GM18502 (cell line): ENCODE measurements at regions not wholly inside any gene's neighbourhood (a gene's known extent, or its start where the extent isn't known, plus 50 kb on each side); places are given as distances from the start of the nearest gene placed in this dataset.
"Not testable (repeated sequence)": the region's sequence is repeated elsewhere in the genome, so short reads cannot be mapped to it uniquely, and the experiment has no call there.

Experiments used
- ATAC-seq: cut with Tn5 transposase; IDR thresholded peaks from one replicate; pipeline ENCODE4 v1.9.1; 2021; ENCODE audit warnings: mild to moderate bottlenecking; ENCODE audit not compliant: unreplicated experiment, poor library complexity

GRCh38 chr4:179027569-179027968 is 1585.3 kb upstream of the AGA start:
- no peak for ATAC-seq

DNA sequence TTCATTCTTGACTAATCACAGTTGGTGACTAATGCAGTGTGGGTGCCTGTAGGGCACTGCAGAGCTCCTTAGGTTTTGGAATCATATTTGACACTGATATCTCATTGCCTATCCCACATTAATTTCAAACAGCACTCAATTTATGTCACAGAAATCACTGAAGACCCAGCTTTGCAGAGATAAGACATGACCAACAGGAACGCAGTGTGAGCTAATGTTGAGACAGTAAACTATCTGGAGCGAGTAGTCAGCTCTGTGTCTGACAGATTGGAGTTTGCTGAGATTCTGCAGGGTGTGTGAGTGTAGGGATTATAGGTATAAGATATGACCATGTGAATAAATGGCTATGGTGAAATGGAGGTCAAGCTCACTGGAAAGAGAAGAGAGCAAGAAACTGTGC is 1586.1 kb upstream of the AGA start:
- no peak for ATAC-seq

DNA sequence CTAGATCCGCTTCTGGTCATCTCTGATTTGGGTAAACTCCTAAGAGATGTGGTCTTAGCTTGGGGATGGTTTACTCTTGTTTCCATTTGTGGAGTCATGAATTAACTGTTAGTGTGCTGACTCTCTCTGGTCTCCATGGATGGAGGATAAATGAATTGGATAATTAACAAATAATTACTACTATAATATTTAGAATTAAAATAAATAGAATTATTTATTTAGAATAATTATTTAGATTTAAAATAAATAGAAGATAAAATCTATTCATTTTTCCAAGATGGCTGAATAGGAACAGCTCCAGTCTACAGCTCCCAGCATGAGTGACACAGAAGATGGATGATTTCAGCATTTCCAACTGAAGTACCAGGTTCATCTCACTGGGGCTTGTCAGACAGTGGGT is 1587.4 kb upstream of the AGA start:
- ATAC-seq, result no peak

GRCh38 chr4:179040259-179040658 is 1598.0 kb upstream of the AGA start:
- no peak for ATAC-seq

GRCh38 chr4:179048839-179049453 is 1606.7 kb upstream of the AGA start:
- no peak for ATAC-seq

GRCh38 chr4:179051206-179051605 is 1609.0 kb upstream of the AGA start:
- no peak for ATAC-seq

- no peak for ATAC-seq
Observed at GRCh38 chr4:179059396-179059795, 1617.2 kb upstream of the AGA start.

DNA sequence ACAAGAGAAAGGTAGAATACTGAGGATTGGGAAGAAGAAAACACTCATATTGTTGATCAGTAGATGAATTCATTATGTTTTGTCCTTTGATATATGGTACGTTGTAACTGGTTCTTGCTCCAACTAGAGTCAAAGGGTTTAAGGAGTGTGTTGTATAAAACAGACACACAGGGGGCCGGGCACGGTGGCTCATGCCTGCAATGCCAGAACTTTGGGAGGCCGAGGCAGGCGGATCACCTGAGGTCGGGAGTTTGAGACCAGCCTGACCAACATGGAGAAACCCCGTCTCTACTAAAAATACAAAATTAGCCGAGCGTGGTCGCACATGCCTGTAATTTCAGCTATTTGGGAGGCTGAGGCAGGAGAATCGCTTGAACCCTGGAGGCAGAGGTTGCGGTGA is 1624.0 kb upstream of the AGA start:
- not testable (repeated sequence) for ATAC-seq

- ATAC-seq, result no peak
Observed at GRCh38 chr4:179071131-179071530, 1628.9 kb upstream of the AGA start.

DNA sequence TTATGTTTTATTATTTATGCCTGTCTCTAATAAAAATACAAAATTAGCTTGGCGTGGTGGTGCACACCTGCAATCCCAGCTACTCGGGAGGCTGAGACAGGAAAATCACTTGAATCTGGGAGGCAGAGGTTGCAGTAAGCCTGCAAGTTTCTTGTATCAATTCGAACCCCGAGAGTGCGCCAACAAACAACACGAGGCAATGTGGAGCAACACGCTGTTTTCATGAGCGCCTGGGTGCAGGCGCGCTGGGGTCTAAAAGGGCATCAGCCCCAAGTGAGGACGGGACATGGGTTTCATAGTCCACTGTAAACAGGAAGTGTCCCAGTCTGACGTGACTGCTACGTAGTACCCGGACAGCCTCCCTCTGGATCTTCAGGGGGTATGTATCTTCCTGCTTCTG is 1634.6 kb upstream of the AGA start:
- ATAC-seq, result no peak

DNA sequence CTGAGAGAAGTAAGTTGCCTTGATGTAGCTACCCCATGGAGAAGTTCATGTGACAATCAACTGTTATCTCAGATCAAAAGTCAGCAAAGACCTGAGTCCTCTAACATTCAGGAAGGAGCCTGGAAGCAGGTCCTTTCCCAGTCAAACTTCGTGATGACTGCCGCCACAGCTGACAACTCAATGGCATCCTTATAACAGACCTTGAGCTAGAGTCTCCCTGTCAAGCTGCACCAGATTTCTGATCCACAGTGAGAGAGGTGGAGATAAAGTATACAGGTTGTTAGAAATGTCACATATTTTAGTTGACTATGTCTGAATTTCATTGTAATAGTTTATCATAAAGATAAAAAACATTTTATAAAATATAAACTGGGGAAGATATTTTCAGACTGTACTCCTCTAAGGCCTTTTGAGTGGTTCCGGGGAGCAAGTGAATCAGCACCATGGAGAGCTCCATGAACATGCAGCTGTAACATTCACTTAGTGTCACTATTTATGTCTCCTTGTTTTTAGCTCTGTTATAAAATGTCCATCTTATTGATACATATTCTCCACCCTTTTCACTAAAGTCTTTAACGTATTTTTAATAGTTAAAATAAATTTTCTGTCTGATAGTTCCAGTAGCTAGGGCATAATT is 1653.5 kb upstream of the AGA start:
- ATAC-seq, result no peak

DNA sequence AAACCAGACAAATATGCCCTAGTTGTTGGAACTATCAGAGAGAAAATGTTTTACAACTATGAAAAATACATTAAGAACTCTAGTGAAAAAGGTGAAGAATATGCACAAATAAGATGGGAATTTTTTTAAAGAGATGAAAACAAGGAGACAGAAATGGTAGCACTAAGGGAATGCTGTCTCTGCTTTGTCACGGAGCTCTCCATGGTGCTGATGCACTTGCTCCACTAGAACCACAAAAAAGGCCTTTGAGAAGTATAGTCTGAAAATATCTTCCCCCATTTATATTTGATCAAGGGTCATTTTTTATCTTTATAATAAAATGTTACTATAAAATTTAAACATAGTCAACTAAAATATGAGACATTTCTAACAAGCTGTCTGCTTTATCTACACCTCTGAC is 1655.5 kb upstream of the AGA start:
- no peak for ATAC-seq

- no peak for ATAC-seq
Observed at GRCh38 chr4:179110356-179110755, 1668.1 kb upstream of the AGA start.

- no peak for ATAC-seq
Observed at GRCh38 chr4:179110816-179111215, 1668.6 kb upstream of the AGA start.

- ATAC-seq, result no peak
Observed at GRCh38 chr4:179112441-179113170, 1670.4 kb upstream of the AGA start.

DNA sequence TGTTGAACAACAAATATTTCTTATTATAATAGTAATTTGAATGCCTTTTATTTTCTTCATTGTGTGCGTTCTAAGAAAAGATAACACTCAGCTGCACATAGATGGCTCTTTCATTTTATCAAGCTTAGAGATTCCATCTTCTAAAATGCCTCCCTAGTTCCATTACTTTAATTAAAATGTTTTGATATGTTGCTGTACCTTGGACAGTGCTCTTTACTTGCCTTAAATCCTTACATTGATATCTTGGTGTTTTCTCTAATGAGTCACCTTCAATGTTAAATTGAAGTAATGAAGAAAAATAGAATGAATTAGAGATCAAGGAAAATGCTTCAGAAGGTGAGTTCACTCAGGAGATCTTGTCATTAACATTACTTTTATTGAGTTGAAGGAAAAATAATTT is 1672.4 kb upstream of the AGA start:
- ATAC-seq, result no peak

DNA sequence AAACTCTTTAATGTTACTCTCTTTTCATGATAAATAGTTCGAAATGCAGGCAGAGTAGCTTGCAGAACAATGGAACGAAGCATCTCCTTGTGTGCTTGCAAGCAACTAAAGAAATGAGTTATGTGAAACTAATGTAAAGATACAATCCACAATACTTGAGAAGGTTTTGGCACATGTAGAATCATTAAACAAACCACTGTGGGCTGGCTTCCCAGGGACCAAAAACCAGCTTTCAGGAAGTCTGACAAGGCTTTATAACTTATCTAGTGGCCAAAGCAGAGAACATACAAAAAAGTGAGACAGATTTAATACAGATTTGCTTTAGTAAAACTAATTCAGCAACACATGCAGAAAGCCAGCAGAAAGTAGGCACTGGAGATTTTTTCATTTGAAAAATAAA is 1673.8 kb upstream of the AGA start:
- no peak for ATAC-seq

DNA sequence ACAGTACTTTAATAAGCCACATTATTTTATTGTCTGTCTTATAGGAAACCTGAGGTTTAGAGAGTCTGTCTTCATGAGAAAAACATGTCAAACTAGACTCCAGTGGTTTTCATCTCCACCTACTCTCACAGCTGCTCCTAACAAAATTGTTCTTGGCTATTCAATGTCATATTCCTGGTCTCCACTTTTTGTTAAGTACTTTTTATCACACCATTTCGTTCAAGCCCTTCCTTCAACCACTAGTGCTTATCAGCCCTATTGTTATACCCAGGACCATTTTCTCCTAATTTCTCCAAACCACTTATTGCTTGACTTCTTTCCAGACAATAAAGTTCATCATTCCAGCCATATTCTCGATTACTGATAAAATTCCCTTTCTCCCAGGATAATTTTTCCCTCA is 1674.3 kb upstream of the AGA start:
- ATAC-seq, result no peak

DNA sequence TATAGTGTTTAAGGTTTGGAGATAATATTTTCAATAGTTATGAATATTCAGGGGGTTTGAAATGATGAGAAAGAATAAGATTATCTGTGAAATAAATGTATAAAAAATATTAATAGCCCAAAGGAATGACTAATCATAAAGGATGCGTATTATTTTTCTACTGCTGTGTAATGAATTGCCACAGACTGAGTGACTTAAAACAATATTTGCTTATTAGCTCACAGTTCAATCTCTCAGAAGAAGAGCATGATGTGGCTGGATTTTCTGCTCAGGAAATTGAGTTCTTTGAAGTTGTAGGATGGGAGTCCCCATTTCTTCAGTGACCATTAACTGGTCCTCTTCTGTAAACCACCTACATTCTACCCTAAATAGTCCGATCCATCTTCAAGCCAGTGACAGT is 1680.8 kb upstream of the AGA start:
- no peak for ATAC-seq

DNA sequence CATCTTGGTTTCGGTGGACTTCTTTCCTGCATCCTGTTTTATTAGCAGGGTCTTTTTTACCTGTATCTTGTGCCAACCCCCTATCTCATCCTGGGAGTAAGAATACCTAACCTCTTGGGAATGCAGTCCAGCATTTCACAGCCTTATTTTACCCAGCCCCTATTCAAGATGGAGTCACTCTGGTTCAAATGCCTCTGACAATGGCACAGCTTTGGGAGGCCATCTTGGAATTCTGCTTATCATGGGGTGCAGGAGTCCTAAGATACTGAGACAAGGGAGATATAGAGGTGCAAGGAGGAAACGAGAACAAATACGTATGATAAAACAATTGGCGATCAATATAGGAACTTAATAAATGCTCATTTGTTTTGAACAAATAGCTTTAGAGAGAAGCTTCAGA is 1682.2 kb upstream of the AGA start:
- ATAC-seq, result no peak

DNA sequence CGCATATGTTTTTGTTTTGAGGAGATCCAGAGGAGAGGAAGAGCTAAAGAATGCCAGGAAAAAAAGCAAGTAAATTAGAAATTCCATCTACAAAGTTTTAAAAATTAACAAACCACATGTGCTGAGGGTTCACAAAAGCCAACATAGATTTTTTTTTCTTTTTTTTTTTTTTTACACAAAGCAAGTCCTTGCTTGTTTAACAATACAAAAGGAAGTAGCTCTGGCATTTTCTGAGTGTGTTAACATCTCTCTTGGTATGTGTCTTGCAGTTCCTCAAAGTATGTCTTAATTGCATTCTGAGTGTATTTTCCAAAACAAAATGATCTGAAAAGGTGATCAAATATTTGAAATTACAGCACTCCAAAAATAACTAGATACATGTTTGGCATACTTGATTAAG is 1682.7 kb upstream of the AGA start:
- no peak for ATAC-seq

DNA sequence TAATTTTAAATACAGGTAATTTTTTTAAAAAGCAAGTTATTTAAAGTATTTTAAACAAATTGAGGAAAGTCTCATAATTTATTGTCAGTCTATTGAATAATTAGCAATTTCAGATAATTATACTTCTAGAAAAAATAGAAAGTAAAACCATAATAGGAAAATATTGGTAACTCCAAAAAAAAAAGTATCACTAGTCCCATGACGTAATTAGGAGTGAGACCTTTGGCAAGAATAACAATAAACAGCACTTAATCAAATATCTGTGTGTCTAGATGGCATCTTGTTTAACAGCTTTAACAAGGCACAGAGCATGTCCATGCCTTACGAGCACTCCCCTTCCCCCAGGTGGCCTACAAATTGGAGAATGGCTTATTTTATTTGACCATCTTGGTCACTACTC is 1683.6 kb upstream of the AGA start:
- no peak for ATAC-seq
